HUDEP-2 (cell line): ENCODE measurements at regions not wholly inside any gene's neighbourhood (a gene's known extent, or its start where the extent isn't known, plus 50 kb on each side); places are given as distances from the start of the nearest gene placed in this dataset.

Experiments used
- DNase-seq, 76 experiments: peaks; one replicate each; lab custom pipeline; 2025; ENCODE audit not compliant: unreplicated experiment in 76 of 76; lab: John Stamatoyannopoulos, UW

- no peak for DNase-seq
Measured at GRCh38 chr5:7329141-7329540, 66.8 kb upstream of the ADCY2 start.

- no peak for DNase-seq
Measured at GRCh38 chr5:7329712-7330111, 66.2 kb upstream of the ADCY2 start.

DNA sequence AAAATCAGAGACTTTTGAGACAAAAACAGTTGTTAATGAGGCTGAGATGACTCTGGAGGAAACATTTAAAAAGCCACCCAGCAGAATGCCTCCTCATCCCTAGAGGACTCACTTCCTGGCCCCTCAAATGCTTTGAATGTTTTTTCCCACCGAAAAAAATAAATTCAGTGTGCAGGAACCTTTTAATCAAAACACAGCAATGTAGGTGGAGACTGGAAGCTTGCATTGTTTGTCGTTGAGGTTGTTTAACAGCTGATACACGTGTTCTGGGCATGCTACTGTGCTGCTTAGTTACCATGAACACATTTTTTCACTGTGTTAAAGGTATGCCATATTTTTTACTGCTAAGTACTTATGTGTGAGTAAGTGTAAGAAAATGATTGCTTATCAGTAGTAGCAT, 65.7 kb upstream of the ADCY2 start:
- DNase-seq, result no peak

DNA sequence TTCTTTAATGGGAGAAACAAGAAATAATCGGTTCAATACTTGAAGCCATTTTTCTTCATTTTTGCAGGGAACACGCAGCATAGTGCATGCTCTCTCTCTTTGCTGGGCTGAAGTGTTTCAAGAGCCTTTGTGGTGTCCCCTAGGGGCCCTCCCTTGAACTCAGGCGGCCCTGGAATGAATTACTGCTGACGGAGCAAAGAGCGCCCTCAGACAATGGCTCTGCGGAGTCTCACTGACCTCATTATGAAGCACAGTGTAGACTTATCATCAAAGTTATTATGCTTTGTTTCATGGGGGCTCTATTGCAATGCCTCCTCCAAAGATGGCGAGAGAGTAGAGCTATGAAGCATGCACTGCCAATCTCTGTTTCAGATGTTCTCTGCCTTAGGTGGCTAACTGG, 64.8 kb upstream of the ADCY2 start:
- no peak for DNase-seq
